ENCODE measurements at regions not wholly inside any gene's neighbourhood (a gene's known extent, or its start where the extent isn't known, plus 50 kb on each side); places are given as distances from the start of the nearest gene placed in this dataset.

GRCh38 chr1:102085896-102086295 lies 89.2 kb upstream of the OLFM3 start:
- Histone ChIP-seq H4K20me1 (no peaks in the 10 kb centered on the region), H3K4me1 (no peaks in the 10 kb centered on the region), H3K27me3 (no peaks in the 10 kb centered on the region), H3K9ac (no peak overlapping the region), H3K9me3 (no peaks in the 10 kb centered on the region), H3K4me2 (no peak overlapping the region), H3K36me3 (no peaks in the 10 kb centered on the region), H3K4me3 (no peak overlapping the region), H3K27ac (no peak overlapping the region)
- TF ChIP-seq Cebpa-rat (IDR thresholded peaks at IDR 0.05), result no peak

- H3K4me1 ChIP-seq, result no peaks in the 10 kb centered on the region
- no peaks in the 10 kb centered on the region for H3K9me3 ChIP-seq
- H3K9ac ChIP-seq, result no peak overlapping the region
- H3K36me3 ChIP-seq, result no peaks in the 10 kb centered on the region
- no peaks in the 10 kb centered on the region for H3K27me3 ChIP-seq
- no peak overlapping the region for H3K27ac ChIP-seq
- H4K20me1 ChIP-seq, result no peaks in the 10 kb centered on the region
- no peak for TF ChIP-seq Cebpa-rat (IDR thresholded peaks at IDR 0.05)
- no peak overlapping the region for H3K4me2 ChIP-seq
- H3K4me3 ChIP-seq, result no peak overlapping the region
Observed at GRCh38 chr1:102084771-102085535, 88.2 kb upstream of the OLFM3 start.

GRCh38 chr1:102083192-102083591 lies 86.5 kb upstream of the OLFM3 start:
- no peak overlapping the region for H3K27ac ChIP-seq
- no peak overlapping the region for H3K9ac ChIP-seq
- no peak overlapping the region for H3K4me3 ChIP-seq
- H3K4me2 ChIP-seq, result no peak overlapping the region
- H3K27me3 ChIP-seq, result no peaks in the 10 kb centered on the region
- no peaks in the 10 kb centered on the region for H3K4me1 ChIP-seq
- no peaks in the 10 kb centered on the region for H3K9me3 ChIP-seq
- no peaks in the 10 kb centered on the region for H3K36me3 ChIP-seq
- no peak for TF ChIP-seq Cebpa-rat (IDR thresholded peaks at IDR 0.05)
- no peaks in the 10 kb centered on the region for H4K20me1 ChIP-seq

- no peaks in the 10 kb centered on the region for H4K20me1 ChIP-seq
- no peak for TF ChIP-seq Cebpa-rat (IDR thresholded peaks at IDR 0.05)
- H3K27me3 ChIP-seq, result no peaks in the 10 kb centered on the region
- no peak overlapping the region for H3K27ac ChIP-seq
- H3K4me1 ChIP-seq, result no peaks in the 10 kb centered on the region
- H3K4me3 ChIP-seq, result no peak overlapping the region
- H3K9ac ChIP-seq, result no peak overlapping the region
- no peak overlapping the region for H3K4me2 ChIP-seq
- H3K36me3 ChIP-seq, result no peaks in the 10 kb centered on the region
- no peaks in the 10 kb centered on the region for H3K9me3 ChIP-seq
Observed at GRCh38 chr1:102074874-102075273, 78.1 kb upstream of the OLFM3 start.

GRCh38 chr1:102071451-102071850 lies 74.7 kb upstream of the OLFM3 start:
- Histone ChIP-seq H4K20me1 (no peaks in the 10 kb centered on the region), H3K9me3 (no peaks in the 10 kb centered on the region), H3K27me3 (no peaks in the 10 kb centered on the region), H3K4me3 (no peak overlapping the region), H3K36me3 (no peaks in the 10 kb centered on the region), H3K4me1 (no peaks in the 10 kb centered on the region), H3K4me2 (no peak overlapping the region), H3K9ac (no peak overlapping the region), H3K27ac (no peak overlapping the region)
- no peak for TF ChIP-seq Cebpa-rat (IDR thresholded peaks at IDR 0.05)

GRCh38 chr1:102050556-102050955 lies 53.8 kb upstream of the OLFM3 start:
- Histone ChIP-seq H3K9me3 (no peaks in the 10 kb centered on the region), H3K4me2 (no peak overlapping the region), H3K27me3 (no peaks in the 10 kb centered on the region), H3K36me3 (no peaks in the 10 kb centered on the region), H3K4me3 (no peak overlapping the region), H3K9ac (no peak overlapping the region), H3K27ac (no peak overlapping the region), H4K20me1 (no peaks in the 10 kb centered on the region), H3K4me1 (peaks cover 6% of the 10 kb centered on the region; the same call in 1 of the 2 replicates)
- TF ChIP-seq Cebpa-rat (IDR thresholded peaks at IDR 0.05), result no peak

- H3K4me1 ChIP-seq, result peaks cover 6% of the 10 kb centered on the region; the same call in 1 of the 2 replicates
- no peak overlapping the region for H3K9ac ChIP-seq
- no peaks in the 10 kb centered on the region for H4K20me1 ChIP-seq
- no peak overlapping the region for H3K27ac ChIP-seq
- no peaks in the 10 kb centered on the region for H3K9me3 ChIP-seq
- H3K4me2 ChIP-seq, result no peak overlapping the region
- no peak overlapping the region for H3K4me3 ChIP-seq
- H3K27me3 ChIP-seq, result no peaks in the 10 kb centered on the region
- no peak for TF ChIP-seq Cebpa-rat (IDR thresholded peaks at IDR 0.05)
- H3K36me3 ChIP-seq, result no peaks in the 10 kb centered on the region
Observed at GRCh38 chr1:102047724-102048123, 51.0 kb upstream of the OLFM3 start.
